Activated CD8-positive, alpha-beta T cell treated with anti-CD3 and anti-CD28 coated beads for 36 hours (primary cell): ENCODE measurements at regions not wholly inside any gene's neighbourhood (a gene's known extent, or its start where the extent isn't known, plus 50 kb on each side); places are given as distances from the start of the nearest gene placed in this dataset.
A peak's percentile ranks its signal among the peaks of the same experiment; 100 is the strongest.

Experiments used
- ATAC-seq: fragments of 200-7000 bp; cut with Tn5 transposase; one replicate; pipeline ENCODE4 v1.10.0; 2021; ENCODE audit warnings: mild to moderate bottlenecking, moderate library complexity
- CTCF ChIA-PET: fragments of 350-600 bp; sonication (Branson Sonifier 250); formaldehyde crosslinking; loops from one replicate; lab custom pipeline; 2021; ENCODE audit warnings: antibody characterized with exemption; lab: Charles Lee
- POLR2A ChIA-PET: fragments of 350-600 bp; sonication (Branson Sonifier 250); formaldehyde crosslinking; loops from one replicate; lab custom pipeline; 2021; ENCODE audit warnings: antibody characterized with exemption; lab: Charles Lee
- DNase-seq: peaks from one replicate; pipeline ENCODE4 v3.0.0-alpha.2; 2020
- H3K27ac Mint-ChIP-seq: one replicate; pipeline ENCODE4 v1.8.0; 2021; ENCODE audit warnings: mild to moderate bottlenecking, mixed read lengths
- H3K27me3 Mint-ChIP-seq: one replicate; pipeline ENCODE4 v1.8.0; 2021; ENCODE audit warnings: mixed read lengths
- H3K36me3 Mint-ChIP-seq: one replicate; pipeline ENCODE4 v1.8.0; 2021; ENCODE audit warnings: low read depth, mixed read lengths
- H3K4me1 Mint-ChIP-seq: one replicate; pipeline ENCODE4 v1.8.0; 2021; ENCODE audit warnings: low read depth, mixed read lengths
- H3K4me3 Mint-ChIP-seq: one replicate; pipeline ENCODE4 v1.8.0; 2021; ENCODE audit warnings: mild to moderate bottlenecking, moderate library complexity, mixed read lengths
- H3K9me3 Mint-ChIP-seq: one replicate; pipeline ENCODE4 v1.8.0; 2021; ENCODE audit warnings: mixed read lengths
- intact Hi-C: fragments of 100-400 bp; cut with micrococcal nuclease; formaldehyde crosslinking; loops from one replicate; pipeline ENCODE4 v1.10.0; 2022
- TF ChIP-seq, protein P1 (sequence below): fragments of 200-600 bp; IDR thresholded peaks from one replicate; pipeline ENCODE4 v1.8.0; 2022; ENCODE audit warnings: antibody characterized with exemption, mild to moderate bottlenecking

DNA sequence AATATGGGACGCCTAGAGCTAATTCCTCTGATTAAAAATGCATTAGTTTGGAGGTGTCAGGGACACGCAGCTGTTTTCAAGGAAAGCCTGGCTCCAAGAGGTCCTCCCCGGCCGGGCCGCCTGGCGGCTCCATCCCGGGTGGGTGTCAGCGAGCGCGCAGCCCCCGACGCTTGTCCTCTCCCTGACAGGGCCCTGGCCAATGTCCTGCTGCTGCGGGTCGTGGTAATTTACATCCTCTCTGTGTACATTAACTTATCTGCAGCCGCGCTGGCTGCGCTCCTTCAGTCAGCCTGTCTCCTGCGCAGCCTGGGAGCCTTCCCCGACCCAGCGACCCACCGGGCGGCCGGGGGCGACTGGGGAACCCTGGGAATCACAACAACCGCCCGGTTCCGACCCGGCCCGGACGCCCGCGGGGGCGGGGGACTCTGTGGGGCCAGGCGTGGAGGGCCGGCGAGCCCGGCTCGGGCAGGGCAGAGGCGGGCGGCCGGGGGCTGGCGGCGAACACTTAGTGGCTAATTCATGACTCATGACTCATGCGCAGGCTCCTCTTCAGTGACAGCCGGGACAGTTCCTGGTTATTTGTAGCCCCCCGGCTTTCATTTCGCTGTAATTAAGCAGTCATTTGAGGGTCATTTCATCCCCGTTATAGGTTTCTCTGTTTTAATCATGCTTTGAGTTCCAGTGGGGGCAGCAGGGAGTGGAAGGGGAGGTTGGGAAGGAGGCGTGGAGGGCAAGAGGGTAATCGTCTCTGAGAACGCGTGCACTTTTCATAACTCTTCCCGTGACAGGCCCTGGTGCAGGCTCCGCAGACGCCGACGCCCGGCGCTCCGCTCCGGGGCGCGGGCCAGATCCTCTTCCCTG, 141.9 kb upstream of the CTAGE1 start:
- ChIA-PET CTCF (no interaction called here), POLR2A (no interaction called here)
- ATAC-seq (peak; percentile 71), DNase-seq (peak; percentile 36)
- no peaks in the 10 kb centered on the region for H3K36me3 Mint-ChIP-seq
- peak overlapping the region; percentile 70 for H3K4me3 Mint-ChIP-seq
- no peak overlapping the region for H3K27ac Mint-ChIP-seq
- H3K9me3 Mint-ChIP-seq, result no peaks in the 10 kb centered on the region
- intact Hi-C loops, result loop anchor here (5.0 kb wide), 2 partner anchors 392 to 662 kb away; partner anchors contain the start of gene GATA6
- H3K27me3 Mint-ChIP-seq, result peaks cover 43% of the 10 kb centered on the region
- peaks cover 11% of the 10 kb centered on the region for H3K4me1 Mint-ChIP-seq
- TF ChIP-seq, protein P1, sequence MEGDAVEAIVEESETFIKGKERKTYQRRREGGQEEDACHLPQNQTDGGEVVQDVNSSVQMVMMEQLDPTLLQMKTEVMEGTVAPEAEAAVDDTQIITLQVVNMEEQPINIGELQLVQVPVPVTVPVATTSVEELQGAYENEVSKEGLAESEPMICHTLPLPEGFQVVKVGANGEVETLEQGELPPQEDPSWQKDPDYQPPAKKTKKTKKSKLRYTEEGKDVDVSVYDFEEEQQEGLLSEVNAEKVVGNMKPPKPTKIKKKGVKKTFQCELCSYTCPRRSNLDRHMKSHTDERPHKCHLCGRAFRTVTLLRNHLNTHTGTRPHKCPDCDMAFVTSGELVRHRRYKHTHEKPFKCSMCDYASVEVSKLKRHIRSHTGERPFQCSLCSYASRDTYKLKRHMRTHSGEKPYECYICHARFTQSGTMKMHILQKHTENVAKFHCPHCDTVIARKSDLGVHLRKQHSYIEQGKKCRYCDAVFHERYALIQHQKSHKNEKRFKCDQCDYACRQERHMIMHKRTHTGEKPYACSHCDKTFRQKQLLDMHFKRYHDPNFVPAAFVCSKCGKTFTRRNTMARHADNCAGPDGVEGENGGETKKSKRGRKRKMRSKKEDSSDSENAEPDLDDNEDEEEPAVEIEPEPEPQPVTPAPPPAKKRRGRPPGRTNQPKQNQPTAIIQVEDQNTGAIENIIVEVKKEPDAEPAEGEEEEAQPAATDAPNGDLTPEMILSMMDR, result no peak

DNA sequence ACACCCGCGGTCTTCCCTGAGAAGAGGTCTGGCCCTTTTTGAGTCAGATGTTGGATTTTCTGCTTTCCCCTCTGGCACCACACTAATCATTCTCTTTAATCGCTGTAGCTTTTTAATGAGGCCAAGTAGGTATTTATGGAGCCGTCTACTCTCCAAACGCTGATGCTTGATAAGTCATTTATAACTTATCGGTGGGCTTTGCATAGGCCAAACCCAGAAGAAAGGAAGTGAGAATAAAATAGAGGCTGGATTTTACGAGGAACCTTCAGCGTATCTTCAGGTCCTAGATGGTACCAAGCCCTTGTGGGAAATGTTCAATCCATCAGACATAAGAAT, 142.5 kb upstream of the CTAGE1 start:
- CTCF ChIA-PET, result no interaction called here
- TF ChIP-seq, protein P1, result no peak
- Mint-ChIP-seq H3K27ac (no peak overlapping the region), H3K4me3 (peak overlapping the region; percentile 70), H3K9me3 (no peaks in the 10 kb centered on the region), H3K27me3 (peaks cover 45% of the 10 kb centered on the region), H3K4me1 (peaks cover 11% of the 10 kb centered on the region), H3K36me3 (no peaks in the 10 kb centered on the region)
- POLR2A ChIA-PET, result no interaction called here
- intact Hi-C loops, result loop anchor here (5.0 kb wide), 2 partner anchors 393 to 663 kb away; partner anchors contain the start of gene GATA6
- DNase-seq (no peak), ATAC-seq (no peak)

DNA sequence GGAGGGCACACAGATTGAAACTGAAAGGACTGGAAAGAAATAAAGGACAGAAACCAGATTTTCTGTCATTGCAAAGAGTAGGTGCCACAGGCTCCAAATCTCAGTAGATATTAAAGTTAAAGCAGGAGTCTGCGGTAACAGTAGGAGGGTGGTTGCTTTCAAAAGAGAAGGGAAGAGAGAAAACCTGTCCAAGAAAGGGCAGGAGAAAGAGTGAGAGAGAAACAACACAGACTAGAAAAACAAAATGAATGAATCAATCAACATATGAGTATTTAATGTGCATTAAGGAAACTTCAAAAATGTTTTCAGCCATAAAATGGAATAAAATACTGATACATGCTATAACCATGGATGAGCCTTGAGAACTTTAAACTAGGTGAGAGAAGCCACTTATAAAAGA, 143.1 kb upstream of the CTAGE1 start:
- no peak overlapping the region for H3K4me3 Mint-ChIP-seq
- H3K27ac Mint-ChIP-seq, result no peak overlapping the region
- DNase-seq (no peak), ATAC-seq (no peak)
- ChIA-PET POLR2A (no interaction called here), CTCF (no interaction called here)
- intact Hi-C loops, result loop anchor here (5.0 kb wide), 2 partner anchors 393 to 663 kb away; partner anchors contain the start of gene GATA6
- H3K4me1 Mint-ChIP-seq, result peaks cover 11% of the 10 kb centered on the region
- no peaks in the 10 kb centered on the region for H3K36me3 Mint-ChIP-seq
- H3K9me3 Mint-ChIP-seq, result no peaks in the 10 kb centered on the region
- peaks cover 48% of the 10 kb centered on the region for H3K27me3 Mint-ChIP-seq
- TF ChIP-seq, protein P1, result no peak

DNA sequence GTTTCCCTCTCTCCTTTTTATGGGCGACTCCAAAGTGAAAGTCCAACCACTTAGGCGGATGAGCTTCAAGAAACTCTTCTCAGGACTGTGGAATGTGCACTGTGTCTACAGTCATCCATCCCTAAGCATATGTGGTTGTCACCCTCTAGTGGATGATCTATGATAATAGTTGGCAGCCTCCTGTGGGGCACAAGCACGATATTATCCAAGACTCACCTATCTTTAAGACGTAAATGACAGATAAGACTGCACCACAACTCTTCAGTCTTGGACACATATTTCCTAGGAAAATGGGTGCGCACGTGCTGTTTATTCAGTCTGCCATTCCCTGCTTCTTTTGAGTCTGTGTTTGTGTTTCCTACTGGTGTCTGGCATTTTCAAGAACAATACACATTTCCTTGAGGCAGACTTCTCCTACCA, 145.5 kb upstream of the CTAGE1 start:
- peaks cover 37% of the 10 kb centered on the region for H3K27me3 Mint-ChIP-seq
- no peak overlapping the region for H3K27ac Mint-ChIP-seq
- TF ChIP-seq, protein P1, result peak; percentile 60
- ATAC-seq (peak; percentile 80), DNase-seq (peak; percentile 21)
- no peaks in the 10 kb centered on the region for H3K9me3 Mint-ChIP-seq
- ChIA-PET CTCF (interaction anchor here (0.7 to 1.4 kb wide), 6 partner anchors 224 to 607 kb away, joined by 3 to 5 read pairs (median 3); no protein-coding TSS in a partner anchor), POLR2A (no interaction called here)
- peaks cover 11% of the 10 kb centered on the region for H3K4me1 Mint-ChIP-seq
- intact Hi-C loops, result loop anchor here (5.0 kb wide), 2 partner anchors 396 to 666 kb away; partner anchors contain the start of gene GATA6
- no peaks in the 10 kb centered on the region for H3K36me3 Mint-ChIP-seq
- no peak overlapping the region for H3K4me3 Mint-ChIP-seq

DNA sequence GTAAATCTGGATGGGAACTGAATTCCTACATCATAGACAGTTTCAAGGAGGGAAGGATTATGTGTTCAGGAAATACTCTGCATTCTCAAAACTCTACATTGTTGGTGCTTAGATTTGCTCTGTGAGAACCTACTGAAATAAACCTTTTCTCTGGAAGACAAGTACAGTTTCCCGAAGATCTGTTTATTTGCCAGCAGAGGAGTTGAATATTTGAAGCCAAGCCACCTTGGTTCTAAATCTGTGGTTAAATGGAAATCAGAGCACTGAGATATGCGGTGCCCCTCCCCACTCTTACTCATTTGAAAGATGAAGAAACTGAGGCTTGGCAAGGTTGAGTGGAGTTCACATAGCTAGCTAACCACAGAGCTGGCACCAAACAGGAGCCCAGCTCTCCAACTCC, 146.3 kb upstream of the CTAGE1 start:
- DNase-seq (no peak), ATAC-seq (no peak)
- ChIA-PET CTCF (interaction anchor here (1.4 kb wide), 2 partner anchors 243 to 455 kb away, joined by 3 to 5 read pairs; no protein-coding TSS in a partner anchor), POLR2A (no interaction called here)
- peaks cover 8% of the 10 kb centered on the region for H3K4me1 Mint-ChIP-seq
- H3K9me3 Mint-ChIP-seq, result no peaks in the 10 kb centered on the region
- no peak overlapping the region for H3K4me3 Mint-ChIP-seq
- H3K36me3 Mint-ChIP-seq, result no peaks in the 10 kb centered on the region
- H3K27me3 Mint-ChIP-seq, result peaks cover 34% of the 10 kb centered on the region
- intact Hi-C loops, result loop anchor here (5.0 kb wide), 2 partner anchors 397 to 667 kb away; partner anchors contain the start of gene GATA6
- H3K27ac Mint-ChIP-seq, result no peak overlapping the region
- TF ChIP-seq, protein P1, result no peak
